Prostate gland (tissue), 2 donors: ENCODE measurements at regions not wholly inside any gene's neighbourhood (a gene's known extent, or its start where the extent isn't known, plus 50 kb on each side); places are given as distances from the start of the nearest gene placed in this dataset.

ENCODE experiments used
- DNase-seq: peaks from one replicate; pipeline ENCODE4 v3.0.0-alpha.2; 2019; ENCODE audit warnings: low spot score
- H3K27ac ChIP-seq, 2 donors: fragments of 200-600 bp; sonication (generic); 2 replicates each; pipeline ENCODE4 v1.5.1; 2017 to 2019
- H3K27me3 ChIP-seq: fragments of 200-600 bp; sonication (generic); replicated peaks from 2 replicates; pipeline ENCODE4 v1.5.1; 2019; ENCODE audit not compliant: insufficient read depth
- H3K36me3 ChIP-seq, 2 donors: fragments of 200-600 bp; sonication (generic); 1 replicate in 1 of 2; 2 replicates in 1 of 2; pipeline versions ENCODE4 v1.5.1 to v1.8.1; 2017 to 2019
- H3K4me1 ChIP-seq: fragments of 200-600 bp; sonication (generic); replicated peaks from 2 replicates; pipeline ENCODE4 v1.5.1; 2019
- H3K4me3 ChIP-seq, 2 donors: fragments of 200-600 bp; sonication (generic); 2 replicates each; pipeline ENCODE4 v1.5.1; 2017 to 2019
- H3K9me3 ChIP-seq: fragments of 200-600 bp; sonication (generic); 2 replicates; pipeline ENCODE4 v1.5.1; 2017
- CTCF ChIP-seq, 4 experiments: fragments of 200-600 bp in 2 of 4; fragments of 450-650 bp in 2 of 4; sonication (generic) in 2 of 4; IDR thresholded peaks; 1 replicate in 3 of 4; 2 replicates in 1 of 4; pipeline ENCODE4 v1.5.1; 2016 to 2019; ENCODE audit warnings: antibody characterized with exemption in 4 of 4, mild to moderate bottlenecking in 2 of 4, moderate library complexity in 2 of 4
- POLR2A ChIP-seq: fragments of 450-650 bp; IDR thresholded peaks from one replicate; pipeline ENCODE4 v1.6.1; 2016; ENCODE audit warnings: antibody characterized with exemption, mild to moderate bottlenecking
- POLR2AphosphoS5 ChIP-seq: sonication (generic); formaldehyde crosslinking; IDR thresholded peaks from one replicate; pipeline ENCODE4 v1.6.1; 2017; ENCODE audit warnings: antibody characterized with exemption
- WGBS: methylation state at CpG from one replicate; pipeline ENCODE4 v1.1.5; 2018; 5-methylcytosine and 5-hydroxymethylcytosine counted together
- intact Hi-C: fragments of 100-400 bp; cut with DNase I; formaldehyde crosslinking; loops from one replicate; pipeline ENCODE4 v1.14.2; 2022

GRCh38 chr1:90826834-90827233, 109.7 kb upstream of the BARHL2 start:
- H3K27me3 ChIP-seq, result no peaks in the 10 kb centered on the region
- H3K4me1 ChIP-seq, result no peaks in the 10 kb centered on the region
- no peaks in the 10 kb centered on the region for H3K36me3 ChIP-seq
- H3K4me3 ChIP-seq, result no peak overlapping the region
- DNase-seq, result no peak
- TF ChIP-seq POLR2A (no peak), CTCF (IDR thresholded peaks at IDR 0.05) (no peak), POLR2AphosphoS5 (no peak)
- no peak overlapping the region for H3K27ac ChIP-seq
- WGBS, result 43% methylated on average over 1 of the region's 1 CpG
- intact Hi-C loops, result no loop called here
- no peaks in the 10 kb centered on the region for H3K9me3 ChIP-seq

- 81% methylated on average over 13 of the region's 13 CpGs for WGBS
- Histone ChIP-seq H3K9me3 (no peaks in the 10 kb centered on the region), H3K27me3 (no peaks in the 10 kb centered on the region), H3K36me3 (no peaks in the 10 kb centered on the region), H3K4me3 (no peak overlapping the region), H3K4me1 (no peaks in the 10 kb centered on the region), H3K27ac (no peak overlapping the region)
- DNase-seq, result no peak
- intact Hi-C loops, result no loop called here
- TF ChIP-seq POLR2A (no peak), CTCF (IDR thresholded peaks at IDR 0.05) (no peak), POLR2AphosphoS5 (no peak)
Measured at GRCh38 chr1:90826024-90826423, 108.9 kb upstream of the BARHL2 start.

GRCh38 chr1:90824551-90824950, 107.4 kb upstream of the BARHL2 start:
- no peaks in the 10 kb centered on the region for H3K36me3 ChIP-seq
- no peaks in the 10 kb centered on the region for H3K27me3 ChIP-seq
- H3K4me3 ChIP-seq, result no peak overlapping the region
- intact Hi-C loops, result no loop called here
- H3K4me1 ChIP-seq, result no peaks in the 10 kb centered on the region
- DNase-seq, result no peak
- no peak overlapping the region for H3K27ac ChIP-seq
- 81% methylated on average over 3 of the region's 3 CpGs for WGBS
- no peaks in the 10 kb centered on the region for H3K9me3 ChIP-seq
- TF ChIP-seq POLR2A, result no peak
- TF ChIP-seq CTCF (IDR thresholded peaks at IDR 0.05), result no peak
- TF ChIP-seq POLR2AphosphoS5, result no peak

GRCh38 chr1:90823686-90824085, 106.6 kb upstream of the BARHL2 start:
- Histone ChIP-seq H3K4me3 (no peak overlapping the region), H3K4me1 (no peaks in the 10 kb centered on the region), H3K27ac (no peak overlapping the region), H3K36me3 (no peaks in the 10 kb centered on the region), H3K27me3 (no peaks in the 10 kb centered on the region), H3K9me3 (no peaks in the 10 kb centered on the region)
- intact Hi-C loops, result no loop called here
- DNase-seq, result no peak
- TF ChIP-seq CTCF (IDR thresholded peaks at IDR 0.05), result no peak
- TF ChIP-seq POLR2A, result no peak
- TF ChIP-seq POLR2AphosphoS5, result no peak
- 84% methylated on average over 3 of the region's 3 CpGs for WGBS

GRCh38 chr1:90821788-90822359, 104.8 kb upstream of the BARHL2 start:
- TF ChIP-seq POLR2AphosphoS5 (no peak), POLR2A (no peak), CTCF (IDR thresholded peaks at IDR 0.05) (no peak)
- H3K4me3 ChIP-seq, result no peak overlapping the region
- intact Hi-C loops, result no loop called here
- no peaks in the 10 kb centered on the region for H3K36me3 ChIP-seq
- no peak for DNase-seq
- H3K27me3 ChIP-seq, result no peaks in the 10 kb centered on the region
- H3K27ac ChIP-seq, result no peak overlapping the region
- 68% methylated on average over 5 of the region's 5 CpGs for WGBS
- H3K4me1 ChIP-seq, result no peaks in the 10 kb centered on the region
- no peaks in the 10 kb centered on the region for H3K9me3 ChIP-seq
